Kidney tubule cell (primary cell): ENCODE measurements at regions not wholly inside any gene's neighbourhood (a gene's known extent, or its start where the extent isn't known, plus 50 kb on each side); places are given as distances from the start of the nearest gene placed in this dataset.

Source experiments
- DNase-seq: peaks from one replicate; pipeline ENCODE4 v3.0.0-alpha.2; 2018; ENCODE audit warnings: low spot score

GRCh38 chr17:33777674-33778073 lies 477.4 kb upstream of the CCL2 start:
- no peak for DNase-seq

DNA sequence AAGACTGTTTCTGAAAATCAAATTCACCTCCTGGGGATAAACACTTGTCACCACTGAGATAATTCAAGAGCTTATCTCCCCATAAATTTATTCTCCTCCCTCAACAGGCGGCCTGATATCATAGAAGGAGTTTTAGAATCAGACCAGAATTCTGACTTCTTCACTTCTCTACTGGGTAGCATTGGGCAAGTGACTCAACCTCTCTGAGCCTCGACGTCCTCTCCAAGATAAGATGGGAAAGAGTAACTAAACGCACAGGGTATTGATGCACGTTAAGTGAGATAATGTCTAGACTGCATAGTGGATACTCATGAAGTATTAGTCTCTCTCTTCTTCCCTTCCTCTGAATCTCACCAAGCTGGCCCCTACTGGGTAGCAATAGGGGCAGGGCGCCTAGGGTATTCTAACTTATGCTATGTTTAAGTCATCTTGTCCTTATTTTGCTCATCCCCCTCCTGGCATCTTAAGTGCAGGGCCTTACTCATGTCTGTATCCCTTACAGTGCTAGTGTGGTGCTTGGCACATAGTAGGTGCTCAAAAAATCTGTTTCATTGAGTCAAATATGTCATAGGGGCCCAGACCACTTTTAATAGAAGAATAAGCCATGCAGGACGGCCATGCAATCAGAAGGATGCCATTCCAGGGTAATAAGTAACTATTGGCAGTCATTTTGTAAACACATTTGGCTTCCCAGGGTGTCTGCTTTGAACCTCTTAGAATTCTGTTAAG lies 476.4 kb upstream of the CCL2 start:
- DNase-seq: no peak

- peak; percentile 74 for DNase-seq
These were observed 475.9 kb upstream of the CCL2 start for GRCh38 chr17:33779234-33779591.

GRCh38 chr17:33785281-33785680 lies 469.8 kb upstream of the CCL2 start:
- DNase-seq: no peak

GRCh38 chr17:33786478-33786877 lies 468.6 kb upstream of the CCL2 start:
- no peak for DNase-seq

DNA sequence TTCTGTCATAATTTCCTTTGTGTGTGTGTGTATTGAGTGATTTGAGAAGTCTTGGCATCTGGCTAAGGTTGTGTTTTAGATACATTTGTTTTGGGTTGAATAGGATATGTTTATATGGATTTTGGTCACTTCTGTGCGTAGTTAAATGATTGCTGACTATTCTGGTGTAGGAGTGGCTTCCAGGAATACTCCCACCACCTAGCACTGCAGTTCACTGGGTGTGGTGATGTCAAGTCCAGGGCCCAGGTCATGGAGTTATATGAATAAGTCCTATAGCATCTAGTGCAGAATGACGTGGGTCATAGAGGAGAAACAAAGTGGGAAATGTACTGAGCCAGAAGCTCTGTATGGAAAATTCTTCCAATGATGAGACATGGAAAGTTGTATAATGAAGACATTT lies 465.4 kb upstream of the CCL2 start:
- DNase-seq: no peak

GRCh38 chr17:33797181-33797580 lies 457.9 kb upstream of the CCL2 start:
- DNase-seq: no peak

GRCh38 chr17:33798308-33798707 lies 456.8 kb upstream of the CCL2 start:
- no peak for DNase-seq

GRCh38 chr17:33802349-33803198 lies 452.5 kb upstream of the CCL2 start:
- DNase-seq: no peak

GRCh38 chr17:33803199-33803685 lies 451.8 kb upstream of the CCL2 start:
- no peak for DNase-seq

DNA sequence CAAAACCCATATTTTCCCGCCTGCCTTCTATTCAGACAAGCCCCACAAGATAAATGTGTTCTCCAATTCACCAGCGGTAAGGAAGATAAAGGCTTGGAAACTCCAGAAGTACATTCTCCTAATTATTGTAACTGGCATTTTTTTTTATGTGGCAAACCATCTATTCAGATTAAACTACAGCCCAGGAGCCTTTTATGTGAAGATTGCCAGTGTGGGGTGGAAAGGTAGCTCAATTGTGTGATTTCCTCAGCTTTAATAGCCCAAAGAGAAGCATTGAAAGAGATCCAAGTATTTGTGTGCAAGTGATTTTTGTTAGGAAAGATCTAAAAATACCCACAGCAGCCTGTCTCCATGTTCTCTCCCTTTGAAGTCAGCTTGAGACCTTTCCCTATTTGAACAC lies 451.4 kb upstream of the CCL2 start:
- no peak for DNase-seq

- no peak for DNase-seq
These were observed 450.7 kb upstream of the CCL2 start for GRCh38 chr17:33804401-33804800.

GRCh38 chr17:33806631-33807030 lies 448.5 kb upstream of the CCL2 start:
- no peak for DNase-seq

DNA sequence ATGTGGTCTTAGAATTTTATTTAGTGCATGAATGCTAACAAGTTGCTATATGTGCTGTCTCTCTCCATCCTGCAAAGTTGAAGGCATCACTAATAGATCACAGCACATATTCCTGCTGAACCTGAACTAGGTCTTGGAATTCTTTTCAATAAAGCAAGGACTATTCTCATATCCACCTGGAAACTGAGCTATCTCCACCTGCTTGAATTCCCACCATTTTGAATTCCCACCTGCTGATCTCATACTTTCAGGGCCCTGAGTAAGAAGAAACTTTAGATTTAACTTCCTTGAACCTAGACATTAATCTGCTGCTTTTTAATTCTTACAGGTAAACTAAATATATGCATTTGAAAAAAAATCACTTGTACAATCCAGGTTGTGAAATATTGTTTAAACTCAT lies 445.3 kb upstream of the CCL2 start:
- DNase-seq: no peak

- DNase-seq: peak; percentile 7
These were observed 443.9 kb upstream of the CCL2 start for GRCh38 chr17:33811004-33811760.

- no peak for DNase-seq
These were observed 443.0 kb upstream of the CCL2 start for GRCh38 chr17:33811984-33812577.

DNA sequence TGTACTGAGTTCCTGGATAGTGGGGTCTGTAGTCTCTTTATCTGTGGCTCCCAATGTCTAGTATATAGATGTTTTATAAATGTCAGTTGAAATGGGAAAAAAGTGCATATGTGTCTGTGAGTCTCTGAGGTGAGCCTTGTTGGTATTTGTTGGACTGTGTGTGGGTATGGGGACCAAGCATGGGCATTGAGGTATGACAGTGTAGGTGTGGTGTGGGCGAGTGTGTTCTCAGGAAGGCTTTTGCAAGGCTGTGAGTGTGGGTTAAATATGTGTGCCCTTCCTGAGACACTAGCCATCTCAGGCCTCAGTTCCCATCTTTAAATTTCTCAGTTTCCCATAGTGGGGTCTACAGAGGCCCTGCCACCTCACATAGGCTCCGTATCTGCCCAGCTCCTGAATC lies 440.2 kb upstream of the CCL2 start:
- no peak for DNase-seq

- DNase-seq: no peak
These were observed 439.0 kb upstream of the CCL2 start for GRCh38 chr17:33816036-33816435.

GRCh38 chr17:33816842-33817617 lies 438.1 kb upstream of the CCL2 start:
- DNase-seq: no peak

- DNase-seq: no peak
These were observed 435.5 kb upstream of the CCL2 start for GRCh38 chr17:33819539-33819938.

- DNase-seq: no peak
These were observed 422.8 kb upstream of the CCL2 start for GRCh38 chr17:33832262-33832661.

DNA sequence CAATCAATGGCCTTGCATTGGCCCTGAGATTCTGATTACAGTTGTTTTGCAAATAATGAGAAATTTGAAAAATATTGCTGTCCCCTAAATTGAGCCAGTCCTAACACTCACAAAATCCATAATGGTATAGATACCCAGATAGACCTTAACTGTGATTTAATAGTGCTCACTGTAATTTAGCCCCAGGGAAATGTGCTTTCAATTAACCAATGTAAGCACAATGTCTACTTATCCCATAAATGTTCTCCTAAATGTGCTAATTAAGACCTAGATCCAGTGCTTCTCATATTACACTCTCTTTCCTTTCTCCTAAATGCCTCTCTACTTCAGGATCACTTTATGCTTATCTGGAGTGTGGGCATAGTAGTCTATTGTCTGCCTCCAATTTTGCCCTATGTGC lies 417.8 kb upstream of the CCL2 start:
- DNase-seq: no peak
